Osteoblast (primary cell): ENCODE measurements at regions not wholly inside any gene's neighbourhood (a gene's known extent, or its start where the extent isn't known, plus 50 kb on each side); places are given as distances from the start of the nearest gene placed in this dataset.

Source experiments
- DNase-seq: peaks from one replicate; pipeline ENCODE4 v3.0.0; 2011; ENCODE audit warnings: low spot score, mixed read lengths; ENCODE audit not compliant: insufficient read length; ENCODE audit errors: missing footprints
- H2AFZ ChIP-seq: 2 replicates; pipeline ENCODE4 v1.6.0; 2011; ENCODE audit warnings: mild to moderate bottlenecking, low read length
- H3K27ac ChIP-seq: 2 replicates; pipeline ENCODE4 v1.5.1; 2011; ENCODE audit warnings: mild to moderate bottlenecking, low read depth, low read length, moderate library complexity
- H3K27me3 ChIP-seq: 2 replicates; pipeline ENCODE4 v1.6.0; 2012; ENCODE audit warnings: mild to moderate bottlenecking, control low read depth, inconsistent platforms, low read length, moderate library complexity; ENCODE audit not compliant: insufficient read depth
- H3K36me3 ChIP-seq: 2 replicates; pipeline ENCODE4 v1.5.1; 2011; ENCODE audit warnings: mild to moderate bottlenecking, low read length, control low read depth, moderate library complexity; ENCODE audit not compliant: insufficient read depth
- H3K4me1 ChIP-seq: 2 replicates; pipeline ENCODE4 v1.5.1; 2011; ENCODE audit warnings: mild to moderate bottlenecking, low read length, control low read depth, moderate library complexity; ENCODE audit not compliant: insufficient read depth
- H3K4me2 ChIP-seq: 2 replicates; pipeline ENCODE4 v1.6.0; 2011; ENCODE audit warnings: mild to moderate bottlenecking, low read length; ENCODE audit not compliant: insufficient read depth
- H3K4me3 ChIP-seq: fragments of 200-600 bp; sonication (generic); 3 replicates; pipeline ENCODE4 v1.5.1; 2012; ENCODE audit warnings: mild to moderate bottlenecking, low read length, inconsistent platforms; ENCODE audit not compliant: insufficient read depth
- H3K79me2 ChIP-seq: 2 replicates; pipeline ENCODE4 v1.6.0; 2012; ENCODE audit warnings: mild to moderate bottlenecking, low read length, control low read depth, inconsistent platforms; ENCODE audit not compliant: insufficient read depth
- H3K9me3 ChIP-seq: 2 replicates; pipeline ENCODE4 v1.5.1; 2011; ENCODE audit warnings: low read depth, low read length, control low read depth
- H4K20me1 ChIP-seq: 2 replicates; pipeline ENCODE4 v1.6.0; 2012; ENCODE audit warnings: mild to moderate bottlenecking, low read length, control low read depth; ENCODE audit not compliant: insufficient read depth
- CTCF ChIP-seq: IDR thresholded peaks from 2 replicates; pipeline ENCODE4 v1.5.1; 2011; ENCODE audit warnings: mild to moderate bottlenecking, low read depth, low read length, moderate library complexity; ENCODE audit errors: extremely low read depth

GRCh38 chr17:13761038-13761603, 159.4 kb upstream of the HS3ST3A1 start:
- no peak overlapping the region for H2AFZ ChIP-seq

GRCh38 chr17:13765701-13766100, 164.0 kb upstream of the HS3ST3A1 start:
- H3K4me3 ChIP-seq = no peak overlapping the region
- H3K4me1 ChIP-seq = no peaks in the 10 kb centered on the region
- H2AFZ ChIP-seq = no peak overlapping the region
- no peaks in the 10 kb centered on the region for H4K20me1 ChIP-seq
- no peak for TF ChIP-seq CTCF
- H3K36me3 ChIP-seq = no peaks in the 10 kb centered on the region
- no peak overlapping the region for H3K27ac ChIP-seq
- H3K79me2 ChIP-seq = no peaks in the 10 kb centered on the region
- peaks cover 5% of the 10 kb centered on the region for H3K9me3 ChIP-seq
- H3K4me2 ChIP-seq = no peak overlapping the region
- DNase-seq = peak; percentile 56
- H3K27me3 ChIP-seq = no peaks in the 10 kb centered on the region

More at GRCh38 chr17:13761038-13761603, 159.4 kb upstream of the HS3ST3A1 start:
- Histone ChIP-seq H3K36me3 (no peaks in the 10 kb centered on the region), H3K27ac (no peak overlapping the region), H3K27me3 (no peaks in the 10 kb centered on the region), H3K4me3 (no peak overlapping the region), H4K20me1 (no peaks in the 10 kb centered on the region), H3K4me1 (peaks cover 7% of the 10 kb centered on the region), H3K4me2 (no peak overlapping the region), H3K9me3 (no peaks in the 10 kb centered on the region), H3K79me2 (no peaks in the 10 kb centered on the region)
- no peak for DNase-seq
- no peak for TF ChIP-seq CTCF

GRCh38 chr17:13770702-13771101, 169.0 kb upstream of the HS3ST3A1 start:
- Histone ChIP-seq H3K79me2 (no peaks in the 10 kb centered on the region), H4K20me1 (no peaks in the 10 kb centered on the region), H3K4me1 (no peaks in the 10 kb centered on the region), H3K4me3 (no peak overlapping the region), H2AFZ (no peak overlapping the region), H3K27ac (no peak overlapping the region), H3K4me2 (no peak overlapping the region), H3K27me3 (no peaks in the 10 kb centered on the region), H3K36me3 (no peaks in the 10 kb centered on the region), H3K9me3 (peaks cover 5% of the 10 kb centered on the region)
- no peak for DNase-seq
- TF ChIP-seq CTCF = no peak

- H3K27me3 ChIP-seq = no peaks in the 10 kb centered on the region
- H3K4me1 ChIP-seq = no peaks in the 10 kb centered on the region
- H4K20me1 ChIP-seq = no peaks in the 10 kb centered on the region
- no peak overlapping the region for H3K4me3 ChIP-seq
- no peak overlapping the region for H3K4me2 ChIP-seq
- TF ChIP-seq CTCF = no peak
- no peak overlapping the region for H3K27ac ChIP-seq
- no peaks in the 10 kb centered on the region for H3K36me3 ChIP-seq
- H3K9me3 ChIP-seq = no peaks in the 10 kb centered on the region
- no peak overlapping the region for H2AFZ ChIP-seq
- no peaks in the 10 kb centered on the region for H3K79me2 ChIP-seq
- DNase-seq = no peak
These were observed 173.7 kb upstream of the HS3ST3A1 start for GRCh38 chr17:13775450-13775849.
